ENCODE measurements at regions not wholly inside any gene's neighbourhood (a gene's known extent, or its start where the extent isn't known, plus 50 kb on each side); places are given as distances from the start of the nearest gene placed in this dataset.

- no peak for DNase-seq (ENCODE audit: extremely low read depth, low read depth)
These were observed 261.5 kb downstream of the NSG2 start for GRCh38 chr5:174307031-174307408.

DNA sequence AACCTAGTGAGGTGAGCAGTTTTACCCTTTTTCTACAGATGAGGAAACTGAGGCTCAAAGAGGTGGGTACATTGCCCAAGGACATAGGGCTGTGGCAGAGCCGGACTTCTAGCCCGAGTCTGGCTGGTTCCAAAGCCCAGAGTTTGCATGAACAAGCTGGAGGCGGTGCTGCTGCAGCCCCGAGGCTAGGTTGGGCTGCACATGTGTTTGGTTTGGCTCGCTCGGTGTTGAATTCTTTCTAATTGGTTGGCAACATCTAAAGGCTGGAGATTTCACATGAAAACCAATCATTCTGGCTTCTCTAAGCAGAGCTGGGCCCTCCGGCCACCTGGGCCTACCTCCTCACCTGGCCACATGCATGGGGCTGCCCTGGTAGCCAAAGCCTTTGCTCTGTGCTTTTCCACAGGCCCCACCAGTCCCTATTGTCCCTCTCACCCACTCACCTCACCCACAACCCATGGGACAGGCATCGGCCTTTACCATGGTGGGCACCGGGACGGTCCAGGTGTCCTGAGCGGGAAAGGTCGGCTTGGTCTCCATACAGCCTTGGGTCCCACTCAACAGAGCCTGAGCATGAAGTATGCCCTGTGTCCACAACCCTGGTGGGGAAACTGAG lies 262.3 kb downstream of the NSG2 start:
- no peak for DNase-seq (ENCODE audit: extremely low read depth, low read depth)

DNA sequence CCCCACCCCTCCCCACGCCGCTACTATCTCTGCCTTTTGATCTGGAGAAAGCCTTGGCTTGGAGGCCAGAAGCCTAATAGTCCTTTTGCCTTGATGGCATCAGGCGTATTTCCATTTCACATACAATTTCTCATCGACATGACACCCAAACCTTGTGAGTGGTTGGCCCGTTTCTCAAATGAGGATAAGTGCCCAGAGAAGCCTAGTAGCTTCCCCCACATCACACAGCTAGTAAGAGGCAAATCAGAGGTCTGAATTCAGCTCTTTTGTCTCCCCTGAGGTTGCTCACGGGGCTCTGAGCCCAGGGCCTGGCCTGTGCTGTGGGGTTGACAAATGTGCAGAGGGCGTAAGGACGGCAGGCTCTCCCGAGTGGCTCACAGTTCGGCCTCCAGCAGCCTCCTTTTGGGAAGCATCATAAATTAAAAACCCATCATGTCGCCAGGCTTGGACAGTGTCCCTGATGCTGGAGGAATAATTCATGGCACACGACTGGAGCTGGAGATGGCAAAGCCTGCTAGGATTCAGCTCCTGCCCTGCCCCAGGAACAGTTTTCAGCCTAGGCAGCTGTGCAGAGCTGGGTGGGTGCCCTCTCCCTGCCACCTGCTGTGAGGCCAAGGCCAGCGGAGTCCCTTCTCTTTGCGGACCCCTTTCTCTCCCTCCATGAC lies 263.8 kb downstream of the NSG2 start:
- no peak for DNase-seq (ENCODE audit: extremely low read depth, low read depth)

DNA sequence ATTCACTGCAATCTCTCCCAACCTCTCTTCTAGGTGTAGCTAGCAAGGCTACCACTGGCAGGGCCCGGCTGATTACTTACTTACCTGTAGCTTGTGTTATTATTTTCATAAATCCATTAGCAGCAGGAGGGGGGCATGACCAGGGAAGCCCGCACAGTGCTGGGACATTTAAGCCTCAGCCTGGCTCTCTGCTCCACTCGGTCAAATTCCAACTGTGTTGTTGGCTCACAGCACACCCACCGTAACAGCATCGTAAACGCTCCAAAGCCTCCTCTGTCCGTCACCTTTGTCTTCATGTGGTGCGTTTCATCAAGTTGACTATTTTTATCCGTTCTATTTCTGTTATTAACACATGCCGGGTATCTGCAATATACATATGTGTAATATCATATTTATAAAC lies 264.7 kb downstream of the NSG2 start:
- DNase-seq (ENCODE audit: extremely low read depth, low read depth), result no peak

DNA sequence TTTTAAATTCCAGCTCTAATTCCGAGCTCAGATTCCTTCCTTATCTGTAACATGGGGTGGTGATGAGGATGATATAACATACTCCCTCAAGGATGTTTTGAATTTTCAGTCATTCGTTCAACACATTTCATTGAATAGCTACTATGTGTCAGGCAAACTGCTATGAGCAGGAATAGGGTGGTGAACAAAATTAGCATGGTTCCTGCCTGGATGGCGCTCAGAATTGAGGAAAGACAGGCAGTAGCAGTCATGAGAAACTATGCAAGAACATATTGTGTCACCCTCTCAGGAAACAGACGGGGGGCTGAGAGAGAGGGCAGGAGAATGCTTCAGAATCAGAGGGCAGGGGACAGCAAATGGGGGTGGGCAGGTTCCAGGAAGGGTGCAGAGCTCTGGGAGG lies 265.2 kb downstream of the NSG2 start:
- DNase-seq (ENCODE audit: extremely low read depth, low read depth), result no peak

DNA sequence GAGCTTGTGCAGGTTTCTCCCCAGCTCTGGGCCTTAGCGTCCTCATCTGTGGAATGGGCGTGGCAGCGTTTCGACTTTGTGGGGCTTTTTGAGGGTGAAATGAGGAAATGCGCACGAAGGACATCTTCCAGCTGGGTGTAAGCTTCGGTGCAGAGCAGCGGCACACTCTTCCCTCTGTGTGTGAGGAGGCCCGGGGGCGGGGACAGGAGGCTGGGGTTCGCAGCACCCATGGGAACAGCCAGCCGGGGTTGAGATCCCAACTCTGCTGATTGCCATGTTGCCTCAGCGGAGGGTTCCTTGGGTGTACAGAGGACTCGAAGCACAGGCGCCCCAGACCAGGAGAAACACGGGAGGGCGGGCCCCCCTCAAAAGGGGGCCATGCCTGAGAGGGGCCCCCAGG lies 265.6 kb downstream of the NSG2 start:
- DNase-seq (ENCODE audit: extremely low read depth, low read depth), result no peak

GRCh38 chr5:174311531-174312269 lies 266.2 kb downstream of the NSG2 start:
- DNase-seq (ENCODE audit: extremely low read depth, low read depth), result peak; percentile 40

DNA sequence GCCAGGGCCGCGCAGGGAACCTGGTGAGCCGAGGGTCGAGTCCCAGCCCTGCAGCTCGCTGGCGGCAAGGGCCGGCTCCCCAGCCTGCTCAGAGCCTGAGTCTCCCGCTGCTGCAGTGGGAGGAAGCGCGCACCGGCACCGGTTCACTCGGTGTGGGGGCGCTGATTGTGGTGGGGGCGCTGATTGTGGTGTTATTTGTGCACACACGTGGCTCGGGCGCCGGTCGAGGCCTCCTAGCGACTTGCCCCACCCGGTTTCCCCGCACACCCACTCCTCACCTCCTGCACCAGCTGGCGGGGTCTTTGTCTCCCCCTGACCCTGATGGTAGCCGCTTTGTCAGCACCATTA lies 266.7 kb downstream of the NSG2 start:
- no peak for DNase-seq (ENCODE audit: extremely low read depth, low read depth)

DNA sequence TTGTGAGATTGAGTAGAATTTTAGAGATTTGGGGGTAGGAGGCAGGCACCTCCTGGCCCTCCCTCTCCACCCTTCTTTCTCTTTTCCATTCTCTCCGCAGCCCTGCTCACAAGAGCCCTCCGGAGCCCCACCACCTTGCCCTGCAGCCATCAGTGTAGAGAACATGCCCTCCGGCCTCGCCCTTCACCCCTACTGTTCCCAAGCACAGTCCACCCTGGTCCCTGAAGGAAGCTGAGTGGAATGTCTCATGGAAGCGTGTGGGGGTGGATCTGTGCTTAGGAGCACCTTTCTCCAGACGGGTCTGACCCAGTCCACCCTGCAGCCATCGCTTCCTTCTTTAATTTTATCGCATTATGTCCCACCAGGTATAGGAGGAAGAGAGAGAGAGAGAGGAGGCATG lies 267.1 kb downstream of the NSG2 start:
- no peak for DNase-seq (ENCODE audit: extremely low read depth, low read depth)

GRCh38 chr5:174313615-174314014 lies 268.1 kb downstream of the NSG2 start:
- DNase-seq (ENCODE audit: extremely low read depth, low read depth), result no peak

- no peak for DNase-seq (ENCODE audit: extremely low read depth, low read depth)
These were observed 268.8 kb downstream of the NSG2 start for GRCh38 chr5:174314261-174314660.

GRCh38 chr5:174315471-174315870 lies 270.0 kb downstream of the NSG2 start:
- DNase-seq (ENCODE audit: extremely low read depth, low read depth), result no peak

DNA sequence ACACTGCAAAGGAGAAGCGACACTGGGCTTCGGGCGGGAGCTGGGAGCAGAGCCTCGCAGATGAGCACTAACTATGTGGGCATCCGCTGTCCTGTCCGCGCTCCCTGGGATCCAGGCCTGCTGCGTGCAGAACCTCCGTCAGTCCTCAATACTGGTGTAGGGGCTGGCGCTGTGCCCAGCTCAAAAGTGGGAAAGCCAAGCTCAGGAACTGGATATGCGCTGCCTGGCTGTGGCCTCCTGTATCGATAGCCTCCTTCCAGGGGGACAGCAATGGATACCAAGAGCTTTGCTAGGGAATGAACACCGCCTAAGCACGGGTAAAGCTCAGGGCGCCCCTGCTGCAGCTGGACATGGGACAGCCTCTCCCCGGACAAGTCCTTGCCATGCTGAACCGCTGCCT lies 270.4 kb downstream of the NSG2 start:
- no peak for DNase-seq (ENCODE audit: extremely low read depth, low read depth)

DNA sequence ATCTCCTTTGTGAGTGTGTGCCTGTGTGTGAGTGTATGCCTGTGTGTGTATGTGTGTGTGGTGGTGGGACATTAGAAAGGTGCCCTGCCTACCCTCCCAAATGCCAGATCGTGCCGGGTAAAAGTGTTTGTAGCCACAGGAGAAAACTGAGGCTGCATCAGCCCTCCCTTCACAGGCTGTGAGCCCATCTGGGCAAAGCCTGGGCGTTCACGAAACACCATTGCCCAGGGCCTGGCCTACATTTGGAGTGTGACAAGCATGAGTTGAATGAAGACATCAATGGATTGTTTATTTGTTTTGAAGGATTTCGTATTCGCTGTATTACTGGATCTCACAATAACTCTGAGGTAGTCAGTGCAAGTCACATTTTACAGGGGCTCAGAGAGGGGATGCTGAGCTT lies 270.8 kb downstream of the NSG2 start:
- no peak for DNase-seq (ENCODE audit: extremely low read depth, low read depth)

GRCh38 chr5:174317256-174317894 lies 271.9 kb downstream of the NSG2 start:
- DNase-seq (ENCODE audit: extremely low read depth, low read depth), result peak; percentile 72

DNA sequence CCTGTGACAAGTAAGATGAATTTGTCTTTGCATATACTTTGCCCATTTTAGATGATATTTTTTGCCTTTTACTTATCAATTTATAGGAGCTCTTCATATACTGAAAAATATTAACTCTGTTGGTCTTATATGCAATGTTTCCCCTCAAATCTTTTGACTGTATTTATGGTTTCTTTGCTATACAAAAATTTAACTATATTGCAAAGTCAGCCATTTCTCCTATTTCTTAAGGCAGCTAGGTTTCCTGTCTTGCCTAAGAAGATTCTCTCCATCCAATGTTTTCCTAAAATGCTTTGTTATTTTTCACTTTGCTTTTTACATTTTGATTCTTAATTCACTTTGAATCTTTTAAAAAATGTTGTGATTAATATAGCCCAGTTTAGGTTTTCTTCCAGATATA lies 273.1 kb downstream of the NSG2 start:
- no peak for DNase-seq (ENCODE audit: extremely low read depth, low read depth)

GRCh38 chr5:174319551-174319950 lies 274.0 kb downstream of the NSG2 start:
- DNase-seq (ENCODE audit: extremely low read depth, low read depth), result no peak

- no peak for DNase-seq (ENCODE audit: extremely low read depth, low read depth)
These were observed 274.5 kb downstream of the NSG2 start for GRCh38 chr5:174320051-174320450.

DNA sequence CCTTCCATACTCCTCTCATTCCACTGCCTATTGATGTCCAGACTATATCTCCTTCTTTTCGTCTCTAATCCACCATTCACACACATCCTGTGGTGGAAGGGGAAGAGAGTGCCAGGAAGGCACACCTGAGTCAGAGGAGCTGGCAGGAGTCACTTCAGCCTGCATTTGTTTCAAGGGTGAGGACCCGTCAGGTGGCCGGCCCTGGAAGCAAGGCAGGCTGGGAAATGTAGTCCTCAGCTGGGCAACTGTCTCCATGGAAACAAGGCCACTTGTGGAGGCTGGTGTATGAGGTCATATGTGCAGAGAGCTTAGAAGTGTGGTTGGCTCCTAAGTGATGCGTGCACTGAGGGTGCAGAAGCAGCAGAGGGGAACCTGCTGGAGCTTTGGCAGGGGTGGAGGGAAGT lies 278.4 kb downstream of the NSG2 start:
- DNase-seq (ENCODE audit: extremely low read depth, low read depth), result peak; percentile 56

DNA sequence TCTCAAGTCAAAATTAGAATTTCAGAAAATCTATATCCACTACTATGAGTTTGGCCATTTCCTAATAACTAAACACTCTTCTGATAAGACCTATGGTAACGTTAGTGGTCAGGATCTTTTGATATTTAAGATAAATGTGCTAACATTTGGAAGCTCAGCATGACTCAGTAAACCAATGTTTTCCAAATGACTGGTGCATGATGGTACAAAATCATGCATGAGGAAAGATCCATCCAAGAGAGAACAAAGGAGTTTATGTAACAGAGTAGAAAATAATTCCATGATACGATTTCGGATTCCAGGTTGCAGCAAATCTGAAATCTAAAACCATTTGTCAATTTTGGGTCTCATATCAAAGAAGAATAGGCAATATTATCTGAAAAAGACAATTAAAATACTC lies 279.2 kb downstream of the NSG2 start:
- DNase-seq (ENCODE audit: extremely low read depth, low read depth), result no peak

- DNase-seq (ENCODE audit: extremely low read depth, low read depth), result no peak
These were observed 279.9 kb downstream of the NSG2 start for GRCh38 chr5:174325431-174325830.

DNA sequence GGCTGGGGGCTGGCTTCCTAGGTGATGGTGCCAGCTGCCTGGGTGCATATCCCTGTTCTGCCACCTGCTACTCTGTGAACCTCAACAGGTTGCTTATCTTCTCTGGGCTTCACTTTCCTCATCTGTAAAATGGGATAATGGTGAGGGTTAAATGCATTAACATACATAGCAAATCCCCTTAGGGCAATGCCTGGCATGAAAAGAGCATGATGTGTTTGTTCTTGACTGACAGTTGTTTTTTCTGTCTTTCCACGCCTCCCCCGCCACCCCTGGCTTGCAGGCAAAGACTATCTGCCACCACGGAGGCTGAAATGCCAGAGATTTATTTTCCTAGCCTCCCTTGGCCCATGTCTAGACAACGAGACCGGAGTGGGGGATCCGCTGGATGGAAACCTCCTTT lies 280.5 kb downstream of the NSG2 start:
- DNase-seq (ENCODE audit: extremely low read depth, low read depth), result no peak
